GM21526 (cell line): ENCODE measurements at regions not wholly inside any gene's neighbourhood (a gene's known extent, or its start where the extent isn't known, plus 50 kb on each side); places are given as distances from the start of the nearest gene placed in this dataset.

Experiments
- ATAC-seq: cut with Tn5 transposase; IDR thresholded peaks from one replicate; pipeline ENCODE4 v1.9.1; 2021; ENCODE audit warnings: moderate library complexity; ENCODE audit not compliant: unreplicated experiment, low FRiP score

- ATAC-seq = no peak
Observed at GRCh38 chr6:77979204-77979603, 326.4 kb downstream of the MEI4 start.

GRCh38 chr6:77986380-77987034 lies 333.7 kb downstream of the MEI4 start:
- peak; percentile 81 for ATAC-seq

- ATAC-seq = peak; percentile 33
Observed at GRCh38 chr6:77987035-77987384, 334.2 kb downstream of the MEI4 start.

- no peak for ATAC-seq
Observed at GRCh38 chr6:78010130-78010529, 357.3 kb downstream of the MEI4 start.

GRCh38 chr6:78020586-78020985 lies 367.7 kb downstream of the MEI4 start:
- no peak for ATAC-seq

GRCh38 chr6:78025502-78025901 lies 372.7 kb downstream of the MEI4 start:
- no peak for ATAC-seq

GRCh38 chr6:78031228-78031627 lies 378.4 kb downstream of the MEI4 start:
- ATAC-seq = no peak

GRCh38 chr6:78059171-78059570 lies 406.3 kb downstream of the MEI4 start:
- ATAC-seq = no peak

- no peak for ATAC-seq
Observed at GRCh38 chr6:78062993-78063392, 410.2 kb downstream of the MEI4 start.

GRCh38 chr6:78076371-78076770 lies 423.5 kb downstream of the MEI4 start:
- ATAC-seq = no peak

GRCh38 chr6:78089531-78089930 lies 436.7 kb downstream of the MEI4 start:
- ATAC-seq = no peak

- no peak for ATAC-seq
Observed at GRCh38 chr6:78093906-78094305, 441.1 kb downstream of the MEI4 start.

GRCh38 chr6:78101387-78101786 lies 448.5 kb downstream of the MEI4 start:
- ATAC-seq = no peak

GRCh38 chr6:78110641-78111040 lies 457.8 kb downstream of the MEI4 start:
- ATAC-seq = no peak

- no peak for ATAC-seq
Observed at GRCh38 chr6:78117966-78118365, 465.1 kb downstream of the MEI4 start.

GRCh38 chr6:78131521-78131920 lies 478.7 kb downstream of the MEI4 start:
- ATAC-seq = no peak

GRCh38 chr6:78132671-78133410 lies 480.0 kb downstream of the MEI4 start:
- no peak for ATAC-seq

GRCh38 chr6:78150425-78150824 lies 497.6 kb downstream of the MEI4 start:
- ATAC-seq = no peak

- no peak for ATAC-seq
Observed at GRCh38 chr6:78153976-78154375, 501.1 kb downstream of the MEI4 start.

GRCh38 chr6:78157606-78158005 lies 504.8 kb downstream of the MEI4 start:
- no peak for ATAC-seq

- ATAC-seq = no peak
Observed at GRCh38 chr6:78188891-78189290, 536.1 kb downstream of the MEI4 start.

- ATAC-seq = no peak
Observed at GRCh38 chr6:78192057-78192456, 539.2 kb downstream of the MEI4 start.
